GM12878 (cell line): ENCODE measurements at regions not wholly inside any gene's neighbourhood (a gene's known extent, or its start where the extent isn't known, plus 50 kb on each side); places are given as distances from the start of the nearest gene placed in this dataset.

ENCODE experiments used
- ATAC-seq: fragments of 200-7000 bp; cut with Tn5 transposase; 3 replicates; pipeline ENCODE4 v1.9.1; 2020; ENCODE audit warnings: mild to moderate bottlenecking, moderate library complexity
- BruUV-seq: library from RNA; stranded (reverse); fragments of 400-500 nt; replicated peaks from 2 replicates; lab custom pipeline; 2021; lab: Mats Ljungman, UMichigan
- CTCF ChIA-PET: fragments of 300-600 bp; sonication (Branson Sonifier 250); formaldehyde crosslinking; extraction: SDS; loops from one replicate; lab custom pipeline; 2021; ENCODE audit warnings: inconsistent platforms; lab: Yijun Ruan, JAX
- POLR2A ChIA-PET: fragments of 350-600 bp; formaldehyde crosslinking; extraction: SDS; loops from one replicate; lab custom pipeline; 2021; ENCODE audit warnings: inconsistent platforms; lab: Charles Lee
- RAD21 ChIA-PET: fragments of 300-600 bp; sonication (Branson Sonifier 250); formaldehyde crosslinking; loops from one replicate; lab custom pipeline; 2023; ENCODE audit warnings: antibody characterized with exemption; ENCODE audit not compliant: unreplicated experiment; lab: Charles Lee
- SMC1A ChIA-PET: fragments of 300-600 bp; sonication (Branson Sonifier 250); formaldehyde crosslinking; loops from one replicate; lab custom pipeline; 2023; ENCODE audit not compliant: unreplicated experiment, uncharacterized antibody; lab: Charles Lee
- DNase-seq: peaks from one replicate; pipeline ENCODE4 v3.0.0-alpha.2; 2011; ENCODE audit warnings: low read depth, low spot score
- FAIRE-seq: peaks from 3 replicates; lab custom pipeline; 2011; peaks lifted over from hg19 to GRCh38; lab: Jason Lieb, UNC
- H2AFZ ChIP-seq: 2 replicates; pipeline ENCODE4 v1.6.0; 2011; ENCODE audit warnings: low read depth, low read length, control low read depth; ENCODE audit not compliant: control insufficient read depth
- H3K27ac ChIP-seq: 2 replicates; pipeline ENCODE4 v1.5.1; 2011; ENCODE audit warnings: control low read depth; ENCODE audit not compliant: control insufficient read depth, insufficient read depth
- H3K27me3 ChIP-seq, 2 experiments: replicated peaks in 1 of 2; 2 replicates each; pipeline versions ENCODE4 v1.6.0 to v1.6.1; 2011; ENCODE audit warnings: low read length in 1 of 2; ENCODE audit not compliant: control insufficient read depth in 2 of 2, insufficient read depth in 2 of 2
- H3K36me3 ChIP-seq, 2 experiments: 2 replicates each; pipeline ENCODE4 v1.5.1; 2011; ENCODE audit warnings: low read length in 1 of 2; ENCODE audit not compliant: control insufficient read depth in 2 of 2, insufficient read depth in 2 of 2
- H3K4me1 ChIP-seq: 2 replicates; pipeline ENCODE4 v1.6.1; 2011; ENCODE audit warnings: mild to moderate bottlenecking, low read length, moderate library complexity, mixed read lengths; ENCODE audit not compliant: control insufficient read depth, insufficient read depth
- H3K4me2 ChIP-seq: 2 replicates; pipeline ENCODE4 v1.6.0; 2011; ENCODE audit warnings: control low read depth; ENCODE audit not compliant: control insufficient read depth, insufficient read depth
- H3K4me3 ChIP-seq: fragments of 200-600 bp; sonication (generic); 2 replicates; pipeline ENCODE4 v1.5.1; 2016
- H3K79me2 ChIP-seq: 2 replicates; pipeline ENCODE4 v1.6.0; 2011; ENCODE audit warnings: low read length; ENCODE audit not compliant: control insufficient read depth, insufficient read depth
- H3K9ac ChIP-seq: 2 replicates; pipeline ENCODE4 v1.8.0; 2011; ENCODE audit warnings: low read length, control low read depth, mixed read lengths; ENCODE audit not compliant: control insufficient read depth, insufficient read depth
- H3K9me3 ChIP-seq: replicated peaks from 3 replicates; pipeline ENCODE4 v1.5.1; 2011; ENCODE audit warnings: mild to moderate bottlenecking, low read length; ENCODE audit not compliant: control insufficient read depth, insufficient read depth
- H4K20me1 ChIP-seq: 2 replicates; pipeline ENCODE4 v1.6.0; 2011; ENCODE audit not compliant: control insufficient read depth, insufficient read depth
- BCL3 ChIP-seq: IDR thresholded peaks from 2 replicates; pipeline ENCODE4 v1.6.1; 2011; ENCODE audit warnings: borderline replicate concordance, low read depth, mild to moderate bottlenecking, moderate library complexity, low read length; ENCODE audit not compliant: insufficient read depth, poor library complexity, severe bottlenecking
- CBFB ChIP-seq: IDR thresholded peaks from 2 replicates; pipeline ENCODE4 v1.6.1; 2016; ENCODE audit warnings: antibody characterized with exemption, low read depth
- CREM ChIP-seq: IDR thresholded peaks from 2 replicates; pipeline ENCODE4 v1.6.1; 2014; ENCODE audit warnings: antibody characterized with exemption, low read depth
- E2F4 ChIP-seq: IDR thresholded peaks from 2 replicates; pipeline ENCODE4 v1.6.1; 2012; ENCODE audit warnings: low read depth, low read length, improper control_type of control experiment
- EGR1 ChIP-seq, 2 experiments: IDR thresholded peaks; 1 replicate in 1 of 2; 2 replicates in 1 of 2; pipeline ENCODE4 v1.6.1; 2011 to 2012; ENCODE audit warnings: low read depth in 2 of 2, low read length in 2 of 2, borderline replicate concordance in 1 of 2, mild to moderate bottlenecking in 1 of 2, moderate library complexity in 1 of 2
- FOXM1 ChIP-seq: IDR thresholded peaks from 2 replicates; pipeline ENCODE4 v1.6.1; 2012; ENCODE audit warnings: low read depth, mild to moderate bottlenecking, inconsistent platforms, low read length, moderate library complexity
- NFIC ChIP-seq: IDR thresholded peaks from 2 replicates; pipeline ENCODE4 v1.6.1; 2012; ENCODE audit warnings: low read depth, mild to moderate bottlenecking, inconsistent platforms, low read length, moderate library complexity
- PAX8 ChIP-seq: fragments of 450-650 bp; IDR thresholded peaks from 2 replicates; pipeline ENCODE4 v1.6.1; 2017; ENCODE audit warnings: mild to moderate bottlenecking, moderate library complexity
- SIX5 ChIP-seq: IDR thresholded peaks from 2 replicates; pipeline ENCODE4 v1.6.1; 2011; ENCODE audit warnings: mild to moderate bottlenecking, low read depth, low read length, moderate library complexity; ENCODE audit not compliant: severe bottlenecking
- STAT1 ChIP-seq: fragments of 450-650 bp; conservative IDR thresholded peaks from 2 replicates; pipeline ENCODE4 v1.6.1; 2014; ENCODE audit warnings: antibody characterized with exemption, mild to moderate bottlenecking
- ZBTB4 ChIP-seq: fragments of 450-650 bp; formaldehyde crosslinking; IDR thresholded peaks from 2 replicates; pipeline ENCODE4 v1.4.0; 2022; ENCODE audit warnings: mild to moderate bottlenecking, moderate library complexity
- ZNF622 ChIP-seq: fragments of 450-650 bp; IDR thresholded peaks from 2 replicates; pipeline ENCODE4 v1.6.1; 2017; ENCODE audit warnings: mild to moderate bottlenecking, inconsistent platforms
- WGBS: methylation state at CpG from one replicate; pipeline ENCODE4 v1.1.6; 2016; ENCODE audit warnings: low lambda C conversion rate; ENCODE audit not compliant: insufficient replicate concordance, insufficient coverage; ENCODE audit errors: missing lambda C conversion rate; 5-methylcytosine and 5-hydroxymethylcytosine counted together
- in situ Hi-C: fragments of 300-500 bp; cut with MboI; formaldehyde crosslinking; loops from 9 replicates; pipeline ENCODE4 v1.14.3; 2018; ENCODE audit warnings: mixed read lengths
- intact Hi-C: fragments of 100-400 bp; cut with micrococcal nuclease; formaldehyde crosslinking; loops from one replicate; pipeline ENCODE4 v1.14.2; 2022; ENCODE audit not compliant: unreplicated experiment
- TF ChIP-seq, protein P1 (sequence below): fragments of 450-650 bp; IDR thresholded peaks from 2 replicates; pipeline ENCODE4 v1.6.1; 2017; ENCODE audit warnings: antibody characterized with exemption, mild to moderate bottlenecking, moderate library complexity

DNA sequence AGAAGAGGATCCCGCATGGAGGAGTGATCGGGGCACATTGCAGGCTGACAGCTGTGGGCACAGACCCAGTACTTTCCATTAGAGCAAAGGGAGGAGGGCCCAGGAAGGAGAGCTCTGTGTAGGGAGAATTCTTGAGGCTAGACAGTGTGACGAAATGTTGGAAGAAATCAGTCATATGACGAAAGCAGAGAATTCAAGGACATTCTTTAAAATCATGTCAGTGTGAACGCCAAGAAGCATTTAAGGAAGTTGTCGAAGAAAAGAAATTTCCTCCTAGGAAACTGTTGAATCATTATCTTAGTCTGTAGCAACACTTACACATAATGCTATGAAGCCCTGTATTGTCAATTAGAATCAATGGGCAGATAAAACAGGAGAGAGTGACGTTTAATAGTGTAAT is 191.3 kb upstream of the ADARB2 start:
- no peaks in the 10 kb centered on the region for H3K36me3 ChIP-seq
- 8% methylated on average over 7 of the region's 7 CpGs for WGBS
- no peaks in the 10 kb centered on the region for H3K79me2 ChIP-seq
- CTCF ChIA-PET: no interaction called here
- H3K4me3 ChIP-seq: no peak overlapping the region
- no peak overlapping the region for H3K27ac ChIP-seq
- in situ Hi-C loops (no loop called here), intact Hi-C loops (no loop called here)
- no peak overlapping the region for H2AFZ ChIP-seq
- FAIRE-seq: no peak
- H3K9me3 ChIP-seq: no peaks in the 10 kb centered on the region
- no peak overlapping the region for H3K4me2 ChIP-seq
- H3K27me3 ChIP-seq: no peaks in the 10 kb centered on the region
- RAD21 ChIA-PET: no interaction called here
- no peak overlapping the region for H3K9ac ChIP-seq
- TF ChIP-seq E2F4: no peak
- TF ChIP-seq CREM: no peak
- TF ChIP-seq STAT1: no peak
- TF ChIP-seq CBFB: no peak
- TF ChIP-seq NFIC: no peak
- TF ChIP-seq, protein P1, sequence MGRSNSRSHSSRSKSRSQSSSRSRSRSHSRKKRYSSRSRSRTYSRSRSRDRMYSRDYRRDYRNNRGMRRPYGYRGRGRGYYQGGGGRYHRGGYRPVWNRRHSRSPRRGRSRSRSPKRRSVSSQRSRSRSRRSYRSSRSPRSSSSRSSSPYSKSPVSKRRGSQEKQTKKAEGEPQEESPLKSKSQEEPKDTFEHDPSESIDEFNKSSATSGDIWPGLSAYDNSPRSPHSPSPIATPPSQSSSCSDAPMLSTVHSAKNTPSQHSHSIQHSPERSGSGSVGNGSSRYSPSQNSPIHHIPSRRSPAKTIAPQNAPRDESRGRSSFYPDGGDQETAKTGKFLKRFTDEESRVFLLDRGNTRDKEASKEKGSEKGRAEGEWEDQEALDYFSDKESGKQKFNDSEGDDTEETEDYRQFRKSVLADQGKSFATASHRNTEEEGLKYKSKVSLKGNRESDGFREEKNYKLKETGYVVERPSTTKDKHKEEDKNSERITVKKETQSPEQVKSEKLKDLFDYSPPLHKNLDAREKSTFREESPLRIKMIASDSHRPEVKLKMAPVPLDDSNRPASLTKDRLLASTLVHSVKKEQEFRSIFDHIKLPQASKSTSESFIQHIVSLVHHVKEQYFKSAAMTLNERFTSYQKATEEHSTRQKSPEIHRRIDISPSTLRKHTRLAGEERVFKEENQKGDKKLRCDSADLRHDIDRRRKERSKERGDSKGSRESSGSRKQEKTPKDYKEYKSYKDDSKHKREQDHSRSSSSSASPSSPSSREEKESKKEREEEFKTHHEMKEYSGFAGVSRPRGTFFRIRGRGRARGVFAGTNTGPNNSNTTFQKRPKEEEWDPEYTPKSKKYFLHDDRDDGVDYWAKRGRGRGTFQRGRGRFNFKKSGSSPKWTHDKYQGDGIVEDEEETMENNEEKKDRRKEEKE: no peak
- TF ChIP-seq ZNF622: no peak
- no peak for TF ChIP-seq PAX8
- no peak for TF ChIP-seq FOXM1
- no peak for TF ChIP-seq ZBTB4 (CRISPR knock-in tag)
- no peak for TF ChIP-seq EGR1 (IDR thresholded peaks at IDR 0.05; ENCODE audit: borderline replicate concordance in 1 of 2, low read depth in 2 of 2, low read length in 2 of 2)
- no peak for TF ChIP-seq BCL3
- TF ChIP-seq SIX5: no peak
- SMC1A ChIA-PET: no interaction called here
- DNase-seq: no peak
- no peaks in the 10 kb centered on the region for H4K20me1 ChIP-seq
- ATAC-seq: no peak
- POLR2A ChIA-PET: no interaction called here
- H3K4me1 ChIP-seq: no peaks in the 10 kb centered on the region
- BruUV-seq: no TSS peak
